ENCODE measurements at regions not wholly inside any gene's neighbourhood (a gene's known extent, or its start where the extent isn't known, plus 50 kb on each side); places are given as distances from the start of the nearest gene placed in this dataset.

GRCh38 chr9:1303932-1304331 lies 253.8 kb downstream of the DMRT2 start:
- FAIRE-seq, result no peak
- no peaks in the 10 kb centered on the region for H3K9me3 ChIP-seq
- H3K36me3 ChIP-seq, result no peaks in the 10 kb centered on the region
- 76 to 80% methylated on average over 3 of the region's 3 CpGs for WGBS, 2 donors
- no peak overlapping the region for H3K27ac ChIP-seq
- TF ChIP-seq CTCF (IDR thresholded peaks at IDR 0.05), result no peak
- intact Hi-C loops (cut with DNase I), result no loop called here
- ATAC-seq, result no peak
- no peaks in the 10 kb centered on the region for H3K4me1 ChIP-seq
- no peak for DNase-seq
- H3K4me3 ChIP-seq, result no peak overlapping the region
- no peaks in the 10 kb centered on the region for H3K27me3 ChIP-seq

DNA sequence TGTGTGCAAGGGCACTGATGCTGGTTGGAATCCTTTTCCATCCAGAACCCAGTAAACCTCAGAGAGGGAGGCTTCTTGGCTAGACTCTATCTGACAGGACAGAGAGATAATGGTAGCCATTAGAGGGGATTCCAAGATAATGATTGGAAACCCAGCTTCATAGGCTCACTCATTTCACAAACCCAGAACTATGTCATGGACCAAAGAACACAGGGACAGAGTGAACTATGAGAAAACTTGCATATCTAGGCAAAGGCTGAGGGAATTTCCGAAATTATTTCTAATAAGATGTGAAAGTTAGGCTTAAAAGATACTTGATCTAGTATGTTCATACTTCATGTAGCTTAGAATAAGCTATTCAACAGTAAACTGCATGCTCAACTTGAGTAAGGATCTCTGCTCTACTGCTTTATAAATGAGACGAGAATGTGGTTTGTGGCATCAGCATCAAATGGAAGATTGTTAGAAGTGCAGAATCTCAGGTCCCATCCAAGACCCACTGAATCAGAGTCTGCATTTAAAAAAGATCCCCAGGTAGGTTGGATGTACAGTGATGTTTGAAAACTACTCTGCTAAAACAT lies 261.4 kb downstream of the DMRT2 start:
- ATAC-seq (no peak), FAIRE-seq (no peak), DNase-seq (no peak)
- H3K4me1 ChIP-seq, result no peaks in the 10 kb centered on the region
- no peak overlapping the region for H3K27ac ChIP-seq
- H3K36me3 ChIP-seq, result no peaks in the 10 kb centered on the region
- intact Hi-C loops (cut with DNase I), result no loop called here
- H3K9me3 ChIP-seq, result no peaks in the 10 kb centered on the region
- WGBS, 2 donors, result 64 to 77% methylated on average over 2 of the region's 2 CpGs
- TF ChIP-seq CTCF (IDR thresholded peaks at IDR 0.05), result no peak
- no peaks in the 10 kb centered on the region for H3K27me3 ChIP-seq
- H3K4me3 ChIP-seq, result no peak overlapping the region

- H3K9me3 ChIP-seq, result no peaks in the 10 kb centered on the region
- 63 to 70% methylated on average over 4 of the region's 4 CpGs for WGBS, 2 donors
- H3K27me3 ChIP-seq, result no peaks in the 10 kb centered on the region
- H3K4me3 ChIP-seq, result no peak overlapping the region
- no peaks in the 10 kb centered on the region for H3K36me3 ChIP-seq
- no peaks in the 10 kb centered on the region for H3K4me1 ChIP-seq
- ATAC-seq, result no peak
- TF ChIP-seq CTCF (IDR thresholded peaks at IDR 0.05), result no peak
- FAIRE-seq, result no peak
- intact Hi-C loops (cut with DNase I), result no loop called here
- no peak for DNase-seq
- H3K27ac ChIP-seq, result no peak overlapping the region
These were observed 269.3 kb downstream of the DMRT2 start for GRCh38 chr9:1319436-1319835.

GRCh38 chr9:1320051-1320557 lies 269.9 kb downstream of the DMRT2 start:
- Histone ChIP-seq H3K4me3 (no peak overlapping the region), H3K36me3 (no peaks in the 10 kb centered on the region), H3K27me3 (no peaks in the 10 kb centered on the region), H3K9me3 (no peaks in the 10 kb centered on the region), H3K4me1 (no peaks in the 10 kb centered on the region), H3K27ac (no peak overlapping the region)
- ATAC-seq, result no peak
- no peak for FAIRE-seq
- DNase-seq, result no peak
- 74 to 88% methylated on average over 5 of the region's 5 CpGs for WGBS, 2 donors
- intact Hi-C loops (cut with DNase I), result no loop called here
- no peak for TF ChIP-seq CTCF (IDR thresholded peaks at IDR 0.05)

- no peak for TF ChIP-seq CTCF (IDR thresholded peaks at IDR 0.05)
- H3K27ac ChIP-seq, result no peak overlapping the region
- no peak for DNase-seq
- ATAC-seq, result peak in 1 of 4 donors; percentile 36
- no peaks in the 10 kb centered on the region for H3K36me3 ChIP-seq
- intact Hi-C loops (cut with DNase I), result no loop called here
- WGBS, 2 donors, result 34 to 41% methylated on average over 7 of the region's 7 CpGs
- H3K27me3 ChIP-seq, result no peaks in the 10 kb centered on the region
- no peaks in the 10 kb centered on the region for H3K9me3 ChIP-seq
- H3K4me1 ChIP-seq, result no peaks in the 10 kb centered on the region
- H3K4me3 ChIP-seq, result no peak overlapping the region
- FAIRE-seq, result no peak
These were observed 270.5 kb downstream of the DMRT2 start for GRCh38 chr9:1320607-1321195.

All from pancreas (tissue), 10 donors.